Prostate gland (tissue), 2 donors: ENCODE measurements at regions not wholly inside any gene's neighbourhood (a gene's known extent, or its start where the extent isn't known, plus 50 kb on each side); places are given as distances from the start of the nearest gene placed in this dataset.

Experiments used
- DNase-seq: peaks from one replicate; pipeline ENCODE4 v3.0.0-alpha.2; 2019; ENCODE audit warnings: low spot score
- H3K27ac ChIP-seq, 2 donors: fragments of 200-600 bp; sonication (generic); 2 replicates each; pipeline ENCODE4 v1.5.1; 2017 to 2019
- H3K27me3 ChIP-seq: fragments of 200-600 bp; sonication (generic); replicated peaks from 2 replicates; pipeline ENCODE4 v1.5.1; 2019; ENCODE audit not compliant: insufficient read depth
- H3K36me3 ChIP-seq, 2 donors: fragments of 200-600 bp; sonication (generic); 1 replicate in 1 of 2; 2 replicates in 1 of 2; pipeline versions ENCODE4 v1.5.1 to v1.8.1; 2017 to 2019
- H3K4me1 ChIP-seq: fragments of 200-600 bp; sonication (generic); replicated peaks from 2 replicates; pipeline ENCODE4 v1.5.1; 2019
- H3K4me3 ChIP-seq, 2 donors: fragments of 200-600 bp; sonication (generic); 2 replicates each; pipeline ENCODE4 v1.5.1; 2017 to 2019
- H3K9me3 ChIP-seq: fragments of 200-600 bp; sonication (generic); 2 replicates; pipeline ENCODE4 v1.5.1; 2017
- CTCF ChIP-seq, 4 experiments: fragments of 200-600 bp in 2 of 4; fragments of 450-650 bp in 2 of 4; sonication (generic) in 2 of 4; IDR thresholded peaks; 1 replicate in 3 of 4; 2 replicates in 1 of 4; pipeline ENCODE4 v1.5.1; 2016 to 2019; ENCODE audit warnings: antibody characterized with exemption in 4 of 4, mild to moderate bottlenecking in 2 of 4, moderate library complexity in 2 of 4
- POLR2A ChIP-seq: fragments of 450-650 bp; IDR thresholded peaks from one replicate; pipeline ENCODE4 v1.6.1; 2016; ENCODE audit warnings: antibody characterized with exemption, mild to moderate bottlenecking
- POLR2AphosphoS5 ChIP-seq: sonication (generic); formaldehyde crosslinking; IDR thresholded peaks from one replicate; pipeline ENCODE4 v1.6.1; 2017; ENCODE audit warnings: antibody characterized with exemption
- WGBS: methylation state at CpG from one replicate; pipeline ENCODE4 v1.1.5; 2018; 5-methylcytosine and 5-hydroxymethylcytosine counted together
- intact Hi-C: fragments of 100-400 bp; cut with DNase I; formaldehyde crosslinking; loops from one replicate; pipeline ENCODE4 v1.14.2; 2022

- H3K36me3 ChIP-seq: no peaks in the 10 kb centered on the region
- WGBS: 90% methylated on average over 5 of the region's 5 CpGs
- no peaks in the 10 kb centered on the region for H3K9me3 ChIP-seq
- H3K4me1 ChIP-seq: no peaks in the 10 kb centered on the region
- no peak for DNase-seq
- no peaks in the 10 kb centered on the region for H3K27me3 ChIP-seq
- no peak overlapping the region for H3K27ac ChIP-seq
- intact Hi-C loops: no loop called here
- no peak for TF ChIP-seq POLR2A
- no peak for TF ChIP-seq CTCF (IDR thresholded peaks at IDR 0.05)
- no peak for TF ChIP-seq POLR2AphosphoS5
- no peak overlapping the region for H3K4me3 ChIP-seq
These were observed 375.5 kb upstream of the NRP1 start for GRCh38 chr10:33710006-33710405.

GRCh38 chr10:33709008-33709753 is 374.7 kb upstream of the NRP1 start:
- intact Hi-C loops: no loop called here
- Histone ChIP-seq H3K4me3 (no peak overlapping the region), H3K27me3 (no peaks in the 10 kb centered on the region), H3K27ac (no peak overlapping the region), H3K9me3 (no peaks in the 10 kb centered on the region), H3K4me1 (no peaks in the 10 kb centered on the region), H3K36me3 (no peaks in the 10 kb centered on the region)
- TF ChIP-seq POLR2AphosphoS5 (no peak), POLR2A (no peak), CTCF (IDR thresholded peaks at IDR 0.05) (no peak)
- 92% methylated on average over 4 of the region's 4 CpGs for WGBS
- no peak for DNase-seq

GRCh38 chr10:33708561-33708960 is 374.1 kb upstream of the NRP1 start:
- Histone ChIP-seq H3K27me3 (no peaks in the 10 kb centered on the region), H3K4me3 (no peak overlapping the region), H3K27ac (no peak overlapping the region), H3K36me3 (no peaks in the 10 kb centered on the region), H3K4me1 (no peaks in the 10 kb centered on the region), H3K9me3 (no peaks in the 10 kb centered on the region)
- intact Hi-C loops: no loop called here
- 84% methylated on average over 5 of the region's 5 CpGs for WGBS
- no peak for DNase-seq
- no peak for TF ChIP-seq CTCF (IDR thresholded peaks at IDR 0.05)

GRCh38 chr10:33706746-33707145 is 372.3 kb upstream of the NRP1 start:
- Histone ChIP-seq H3K9me3 (no peaks in the 10 kb centered on the region), H3K4me1 (no peaks in the 10 kb centered on the region), H3K27me3 (no peaks in the 10 kb centered on the region), H3K36me3 (no peaks in the 10 kb centered on the region), H3K27ac (no peak overlapping the region), H3K4me3 (no peak overlapping the region)
- intact Hi-C loops: no loop called here
- DNase-seq: no peak
- TF ChIP-seq CTCF (IDR thresholded peaks at IDR 0.05) (no peak), POLR2A (no peak), POLR2AphosphoS5 (no peak)
- WGBS: 26% methylated on average over 1 of the region's 1 CpG

- Histone ChIP-seq H3K9me3 (no peaks in the 10 kb centered on the region), H3K27ac (no peak overlapping the region), H3K4me1 (no peaks in the 10 kb centered on the region), H3K4me3 (no peak overlapping the region), H3K27me3 (no peaks in the 10 kb centered on the region), H3K36me3 (no peaks in the 10 kb centered on the region)
- DNase-seq: no peak
- WGBS: 53% methylated on average over 3 of the region's 3 CpGs
- intact Hi-C loops: no loop called here
- TF ChIP-seq POLR2AphosphoS5: no peak
These were observed 371.7 kb upstream of the NRP1 start for GRCh38 chr10:33706191-33706590.
